Erythroblast (primary cell): ENCODE measurements at regions not wholly inside any gene's neighbourhood (a gene's known extent, or its start where the extent isn't known, plus 50 kb on each side); places are given as distances from the start of the nearest gene placed in this dataset.

Experiments used
- GATA1 ChIP-seq: IDR thresholded peaks from 2 replicates; pipeline ENCODE4 v1.6.1; 2011; ENCODE audit warnings: low read depth, mild to moderate bottlenecking, control low read depth, low read length, moderate library complexity
- POLR2A ChIP-seq: IDR thresholded peaks from 2 replicates; pipeline ENCODE4 v1.6.1; 2011; ENCODE audit warnings: mild to moderate bottlenecking, low read length

- TF ChIP-seq POLR2A: no peak
- no peak for TF ChIP-seq GATA1
Observed at GRCh38 chr7:130887957-130888371, 154.0 kb upstream of the KLF14 start.
